Vagina (tissue), 2 donors: ENCODE measurements at regions not wholly inside any gene's neighbourhood (a gene's known extent, or its start where the extent isn't known, plus 50 kb on each side); places are given as distances from the start of the nearest gene placed in this dataset.
A peak's percentile ranks its signal among the peaks of the same experiment; 100 is the strongest.

Experiments
- DNase-seq, 2 donors: peaks; one replicate each; pipeline ENCODE4 v3.0.0-alpha.2; 2017; ENCODE audit errors: extremely low spot score in 2 of 2
- H3K27ac ChIP-seq: fragments of 200-600 bp; sonication (generic); one replicate; pipeline ENCODE4 v1.5.1; 2019
- H3K27me3 ChIP-seq: fragments of 200-600 bp; sonication (generic); one replicate; pipeline ENCODE4 v1.5.1; 2019
- H3K36me3 ChIP-seq, 2 donors: fragments of 200-600 bp; sonication (generic); one replicate each; pipeline ENCODE4 v1.5.1; 2017 to 2019
- H3K4me1 ChIP-seq: fragments of 200-600 bp; sonication (generic); one replicate; pipeline ENCODE4 v1.5.1; 2019
- H3K4me3 ChIP-seq, 2 donors: fragments of 200-600 bp; sonication (generic); 1 replicate in 1 of 2; 2 replicates in 1 of 2; pipeline ENCODE4 v1.5.1; 2016 to 2019
- H3K9me3 ChIP-seq: fragments of 200-600 bp; sonication (generic); one replicate; pipeline ENCODE4 v1.5.1; 2019
- POLR2A ChIP-seq, 2 donors: fragments of 450-650 bp; IDR thresholded peaks; one replicate each; pipeline ENCODE4 v1.6.1; 2017; ENCODE audit warnings: antibody characterized with exemption in 2 of 2, mild to moderate bottlenecking in 2 of 2, moderate library complexity in 2 of 2
- POLR2AphosphoS5 ChIP-seq, 2 donors: sonication (generic); formaldehyde crosslinking; IDR thresholded peaks; one replicate each; pipeline ENCODE4 v1.9.0; 2017; ENCODE audit warnings: antibody characterized with exemption in 2 of 2, mild to moderate bottlenecking in 2 of 2, low read depth in 1 of 2; ENCODE audit not compliant: insufficient read depth in 1 of 2
- intact Hi-C: fragments of 100-400 bp; cut with DNase I; formaldehyde crosslinking; loops from one replicate; pipeline ENCODE4 v1.15.1; 2023
- TF ChIP-seq, protein P1 (sequence below), 3 experiments: fragments of 450-650 bp in 2 of 3; fragments of 200-600 bp in 1 of 3; sonication (generic) in 1 of 3; IDR thresholded peaks; one replicate each; pipeline ENCODE4 v1.5.1; 2017 to 2019; ENCODE audit warnings: antibody characterized with exemption in 3 of 3, mild to moderate bottlenecking in 2 of 3, moderate library complexity in 2 of 3

DNA sequence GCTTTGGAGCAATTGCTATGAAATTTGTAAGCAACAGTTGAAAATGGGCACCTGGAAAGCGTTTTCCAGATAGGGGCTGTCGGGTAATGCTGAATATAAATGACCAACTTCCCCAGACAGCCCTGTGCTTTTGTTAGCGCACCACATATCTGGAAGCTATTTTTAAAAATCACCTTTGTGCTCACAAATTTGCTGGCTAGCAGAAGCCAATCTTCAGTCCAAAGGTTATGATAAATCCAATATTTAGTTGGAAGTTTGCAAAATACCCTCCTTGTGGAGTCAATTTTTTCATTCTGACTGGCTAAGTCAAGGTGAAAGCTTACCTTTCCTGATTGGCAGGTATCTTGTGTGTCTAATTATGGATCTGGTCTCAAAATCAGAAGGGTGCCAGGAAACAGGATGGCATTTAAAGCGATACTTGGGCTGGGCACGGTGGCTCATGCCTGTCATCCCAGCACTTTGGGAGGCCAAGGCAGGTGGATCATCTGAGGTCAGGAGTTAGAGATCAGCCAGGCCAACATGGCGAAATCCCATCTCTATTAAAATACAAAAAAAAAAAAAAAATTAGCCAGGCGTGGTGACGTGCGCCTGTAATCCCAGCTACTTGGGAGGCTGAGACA lies 124.1 kb upstream of the AJAP1 start:
- H3K27ac ChIP-seq, result no peak overlapping the region
- H3K36me3 ChIP-seq, result no peaks in the 10 kb centered on the region
- intact Hi-C loops, result no loop called here
- no peaks in the 10 kb centered on the region for H3K9me3 ChIP-seq
- no peak for TF ChIP-seq POLR2A (IDR thresholded peaks at IDR 0.05)
- TF ChIP-seq POLR2AphosphoS5 (IDR thresholded peaks at IDR 0.05; ENCODE audit: insufficient read depth in 1 of 2, low read depth in 1 of 2), result no peak
- TF ChIP-seq, protein P1, sequence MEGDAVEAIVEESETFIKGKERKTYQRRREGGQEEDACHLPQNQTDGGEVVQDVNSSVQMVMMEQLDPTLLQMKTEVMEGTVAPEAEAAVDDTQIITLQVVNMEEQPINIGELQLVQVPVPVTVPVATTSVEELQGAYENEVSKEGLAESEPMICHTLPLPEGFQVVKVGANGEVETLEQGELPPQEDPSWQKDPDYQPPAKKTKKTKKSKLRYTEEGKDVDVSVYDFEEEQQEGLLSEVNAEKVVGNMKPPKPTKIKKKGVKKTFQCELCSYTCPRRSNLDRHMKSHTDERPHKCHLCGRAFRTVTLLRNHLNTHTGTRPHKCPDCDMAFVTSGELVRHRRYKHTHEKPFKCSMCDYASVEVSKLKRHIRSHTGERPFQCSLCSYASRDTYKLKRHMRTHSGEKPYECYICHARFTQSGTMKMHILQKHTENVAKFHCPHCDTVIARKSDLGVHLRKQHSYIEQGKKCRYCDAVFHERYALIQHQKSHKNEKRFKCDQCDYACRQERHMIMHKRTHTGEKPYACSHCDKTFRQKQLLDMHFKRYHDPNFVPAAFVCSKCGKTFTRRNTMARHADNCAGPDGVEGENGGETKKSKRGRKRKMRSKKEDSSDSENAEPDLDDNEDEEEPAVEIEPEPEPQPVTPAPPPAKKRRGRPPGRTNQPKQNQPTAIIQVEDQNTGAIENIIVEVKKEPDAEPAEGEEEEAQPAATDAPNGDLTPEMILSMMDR (IDR thresholded peaks at IDR 0.05), result no peak
- H3K4me1 ChIP-seq, result no peaks in the 10 kb centered on the region
- H3K27me3 ChIP-seq, result no peaks in the 10 kb centered on the region
- H3K4me3 ChIP-seq, result no peak overlapping the region
- no peak for DNase-seq

DNA sequence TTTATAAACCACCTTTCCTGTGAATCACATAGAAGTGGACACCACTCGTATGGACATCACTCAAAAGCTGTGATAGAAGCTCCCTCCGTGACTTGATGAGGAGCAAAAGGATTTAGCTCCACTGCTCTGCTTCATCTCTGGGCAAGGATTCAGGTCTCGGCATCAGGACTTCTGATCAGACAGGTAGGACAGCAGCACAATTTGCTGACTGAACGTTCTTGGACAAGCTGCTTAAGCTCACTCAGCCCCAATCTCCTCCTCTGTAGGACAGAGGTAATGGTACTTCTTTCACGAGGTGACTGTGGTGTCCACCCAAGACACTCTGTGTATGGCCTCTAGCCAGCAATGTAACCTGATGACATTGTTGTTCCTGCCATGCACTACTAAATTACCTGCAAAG lies 122.6 kb upstream of the AJAP1 start:
- no peaks in the 10 kb centered on the region for H3K27me3 ChIP-seq
- intact Hi-C loops, result no loop called here
- H3K27ac ChIP-seq, result no peak overlapping the region
- H3K36me3 ChIP-seq, result no peaks in the 10 kb centered on the region
- DNase-seq, result peak in 1 of 2 donors; percentile 58
- no peak overlapping the region for H3K4me3 ChIP-seq
- TF ChIP-seq, protein P1 (IDR thresholded peaks at IDR 0.05), result no peak
- TF ChIP-seq POLR2A (IDR thresholded peaks at IDR 0.05) (no peak), POLR2AphosphoS5 (IDR thresholded peaks at IDR 0.05; ENCODE audit: insufficient read depth in 1 of 2, low read depth in 1 of 2) (no peak)
- H3K4me1 ChIP-seq, result no peaks in the 10 kb centered on the region
- no peaks in the 10 kb centered on the region for H3K9me3 ChIP-seq

DNA sequence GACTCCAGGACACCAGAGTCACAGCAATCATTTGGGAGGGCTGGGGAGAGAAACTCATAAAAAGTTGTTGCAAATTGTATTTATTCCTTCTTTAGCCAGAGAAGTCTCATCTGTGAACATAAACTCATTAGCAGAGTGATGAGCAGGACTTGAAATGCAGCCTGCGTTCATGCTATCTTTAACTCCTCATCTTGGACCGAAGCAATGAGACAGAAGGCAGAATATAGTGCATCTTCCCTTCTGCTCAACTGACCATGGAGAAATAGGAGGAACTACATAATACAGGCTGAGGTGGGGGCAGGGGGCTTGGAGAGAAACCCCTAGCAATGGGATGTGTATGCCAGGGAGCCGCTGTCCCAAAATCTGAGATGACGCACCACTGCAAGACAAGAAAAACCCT lies 121.8 kb upstream of the AJAP1 start:
- no peaks in the 10 kb centered on the region for H3K4me1 ChIP-seq
- H3K4me3 ChIP-seq, result no peak overlapping the region
- H3K36me3 ChIP-seq, result no peaks in the 10 kb centered on the region
- H3K27ac ChIP-seq, result no peak overlapping the region
- DNase-seq, result no peak
- TF ChIP-seq POLR2AphosphoS5 (IDR thresholded peaks at IDR 0.05; ENCODE audit: insufficient read depth in 1 of 2, low read depth in 1 of 2), result no peak
- TF ChIP-seq, protein P1 (IDR thresholded peaks at IDR 0.05), result no peak
- no peak for TF ChIP-seq POLR2A (IDR thresholded peaks at IDR 0.05)
- intact Hi-C loops, result no loop called here
- H3K9me3 ChIP-seq, result no peaks in the 10 kb centered on the region
- H3K27me3 ChIP-seq, result no peaks in the 10 kb centered on the region

DNA sequence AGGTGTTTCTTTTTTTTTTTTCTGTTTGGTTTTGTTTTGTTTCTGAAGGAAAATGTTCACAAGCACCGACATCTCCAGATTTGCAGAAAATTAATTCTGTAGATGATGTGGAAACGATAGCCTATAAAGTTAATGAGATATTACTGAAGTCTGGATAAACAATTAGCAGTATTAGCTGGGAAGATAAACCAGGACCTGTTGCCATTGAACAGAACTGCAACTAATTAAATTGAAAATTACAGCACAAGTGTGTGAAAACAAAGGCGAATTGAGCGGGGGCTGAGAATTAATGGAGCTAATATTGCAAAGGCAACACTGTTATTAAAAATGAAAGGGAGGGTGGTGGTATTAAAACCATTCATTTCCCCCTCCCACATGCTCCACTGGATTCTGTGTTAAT lies 107.5 kb upstream of the AJAP1 start:
- Histone ChIP-seq H3K27ac (no peak overlapping the region), H3K4me1 (no peaks in the 10 kb centered on the region), H3K27me3 (no peaks in the 10 kb centered on the region), H3K36me3 (no peaks in the 10 kb centered on the region), H3K4me3 (no peak overlapping the region), H3K9me3 (no peaks in the 10 kb centered on the region)
- DNase-seq, result no peak
- TF ChIP-seq POLR2A (IDR thresholded peaks at IDR 0.05) (no peak), POLR2AphosphoS5 (IDR thresholded peaks at IDR 0.05; ENCODE audit: insufficient read depth in 1 of 2, low read depth in 1 of 2) (no peak)
- TF ChIP-seq, protein P1 (IDR thresholded peaks at IDR 0.05), result no peak
- intact Hi-C loops, result no loop called here

DNA sequence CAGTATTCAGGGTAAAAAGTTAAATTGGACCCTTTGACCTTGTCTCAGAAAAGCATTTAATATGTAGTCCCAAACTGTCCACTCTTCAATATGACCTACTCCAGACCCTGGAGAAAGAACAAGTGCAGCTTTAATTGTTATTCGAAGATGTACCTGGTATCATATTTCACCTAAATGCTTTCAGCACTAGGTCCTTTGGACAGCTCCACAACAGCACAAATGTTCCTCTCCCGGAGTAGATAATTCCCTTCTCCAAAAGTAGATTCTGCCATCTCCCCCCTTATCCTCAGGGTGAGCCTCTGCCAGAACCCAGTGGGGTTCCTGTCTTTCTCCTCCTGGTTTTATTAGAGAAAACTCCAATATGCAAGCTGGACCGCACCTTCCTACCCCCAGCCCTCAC lies 104.5 kb upstream of the AJAP1 start:
- intact Hi-C loops, result no loop called here
- Histone ChIP-seq H3K27ac (no peak overlapping the region), H3K9me3 (no peaks in the 10 kb centered on the region), H3K36me3 (no peaks in the 10 kb centered on the region), H3K4me3 (no peak overlapping the region), H3K27me3 (no peaks in the 10 kb centered on the region), H3K4me1 (no peaks in the 10 kb centered on the region)
- no peak for DNase-seq
- TF ChIP-seq, protein P1 (IDR thresholded peaks at IDR 0.05), result no peak
- TF ChIP-seq POLR2AphosphoS5 (IDR thresholded peaks at IDR 0.05; ENCODE audit: insufficient read depth in 1 of 2, low read depth in 1 of 2), result no peak
- no peak for TF ChIP-seq POLR2A (IDR thresholded peaks at IDR 0.05)
